ENCODE measurements at regions not wholly inside any gene's neighbourhood (a gene's known extent, or its start where the extent isn't known, plus 50 kb on each side); places are given as distances from the start of the nearest gene placed in this dataset.
"Not testable (repeated sequence)": the region's sequence is repeated elsewhere in the genome, so short reads cannot be mapped to it uniquely, and the experiment has no call there.

DNA sequence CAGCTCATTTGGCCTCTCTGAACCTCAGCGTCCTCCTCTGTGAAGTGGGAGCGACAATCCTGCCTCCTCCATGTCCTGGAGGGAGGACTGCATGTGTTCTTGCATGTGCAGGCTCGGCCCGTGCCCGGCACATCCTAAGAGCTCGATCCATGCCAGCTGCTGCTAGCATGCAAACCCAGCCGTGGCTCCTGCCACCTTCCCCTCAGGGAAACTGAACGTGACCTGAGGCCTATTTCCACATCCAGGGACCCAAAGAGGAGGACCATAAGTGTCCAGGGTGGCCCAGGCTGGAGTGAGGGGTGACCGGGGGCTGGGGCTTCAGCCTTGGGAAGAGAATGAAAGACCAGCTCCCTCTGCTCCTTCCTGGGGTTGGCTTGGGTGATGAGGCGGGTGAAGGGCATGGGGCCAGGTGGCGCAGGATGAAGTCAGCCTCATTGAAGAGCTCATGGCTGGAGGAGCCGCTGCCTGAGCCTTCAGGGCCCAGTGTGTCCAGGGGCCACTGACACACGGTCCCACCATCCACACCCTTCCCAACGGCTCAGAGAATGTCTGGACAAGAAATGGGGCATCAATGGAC, 115.7 kb upstream of the AKAP13 start:
- not testable (repeated sequence) for H3K27me3 ChIP-seq (ENCODE audit: control insufficient read depth, insufficient read depth, low read length); H3K4me3 ChIP-seq (ENCODE audit: low read length); H3K36me3 ChIP-seq (ENCODE audit: control insufficient read depth, insufficient read depth, low read length); H3K27ac ChIP-seq (ENCODE audit: low read length); DNase-seq; H3K4me1 ChIP-seq (ENCODE audit: control insufficient read depth, insufficient read depth, low read length); H3K9me3 ChIP-seq (ENCODE audit: control insufficient read depth, low read depth, low read length)
- no CpG with 5 or more reads among the region's 14 CpGs for WGBS (ENCODE audit: insufficient coverage, low lambda C conversion rate)

- H3K27ac ChIP-seq (ENCODE audit: low read length); H3K27me3 ChIP-seq (ENCODE audit: control insufficient read depth, insufficient read depth, low read length); H3K4me3 ChIP-seq (ENCODE audit: low read length); DNase-seq; H3K36me3 ChIP-seq (ENCODE audit: control insufficient read depth, insufficient read depth, low read length); H3K4me1 ChIP-seq (ENCODE audit: control insufficient read depth, insufficient read depth, low read length); H3K9me3 ChIP-seq (ENCODE audit: control insufficient read depth, low read depth, low read length): not testable (repeated sequence)
- no CpG with 5 or more reads among the region's 24 CpGs for WGBS (ENCODE audit: insufficient coverage, low lambda C conversion rate)
These were observed 113.1 kb upstream of the AKAP13 start for GRCh38 chr15:85267158-85267857.

- H3K9me3 ChIP-seq (ENCODE audit: control insufficient read depth, low read depth, low read length) = no peaks in the 10 kb centered on the region
- DNase-seq = no peak
- no peaks in the 10 kb centered on the region for H3K36me3 ChIP-seq (ENCODE audit: control insufficient read depth, insufficient read depth, low read length)
- no peak overlapping the region for H3K27ac ChIP-seq (ENCODE audit: low read length)
- no CpG with 5 or more reads among the region's 14 CpGs for WGBS (ENCODE audit: insufficient coverage, low lambda C conversion rate)
- no peak overlapping the region for H3K4me3 ChIP-seq (ENCODE audit: low read length)
- H3K4me1 ChIP-seq (ENCODE audit: control insufficient read depth, insufficient read depth, low read length) = no peaks in the 10 kb centered on the region
- no peaks in the 10 kb centered on the region for H3K27me3 ChIP-seq (ENCODE audit: control insufficient read depth, insufficient read depth, low read length)
These were observed 105.9 kb upstream of the AKAP13 start for GRCh38 chr15:85274315-85275050.

DNA sequence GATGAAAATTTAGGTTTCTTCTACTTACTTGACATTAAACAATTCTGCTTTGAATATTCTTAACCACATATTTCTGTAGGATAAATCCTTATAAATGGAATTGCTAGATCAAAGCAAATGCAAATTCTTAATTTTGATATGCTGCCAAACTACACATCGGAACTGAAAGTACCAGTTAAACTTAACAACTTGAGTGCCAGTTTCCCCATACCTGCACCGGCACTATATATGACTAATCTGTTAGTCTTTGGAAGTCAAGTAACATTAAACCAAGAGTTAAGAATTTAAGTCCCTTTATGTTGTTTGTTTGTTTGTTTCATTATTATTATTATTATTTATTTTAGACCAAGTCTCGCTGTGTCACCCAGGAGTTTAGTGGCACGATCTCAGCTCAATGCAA, 103.9 kb upstream of the AKAP13 start:
- Histone ChIP-seq H3K9me3 (ENCODE audit: control insufficient read depth, low read depth, low read length) (no peaks in the 10 kb centered on the region), H3K36me3 (ENCODE audit: control insufficient read depth, insufficient read depth, low read length) (no peaks in the 10 kb centered on the region), H3K4me3 (ENCODE audit: low read length) (no peak overlapping the region), H3K4me1 (ENCODE audit: control insufficient read depth, insufficient read depth, low read length) (no peaks in the 10 kb centered on the region), H3K27me3 (ENCODE audit: control insufficient read depth, insufficient read depth, low read length) (no peaks in the 10 kb centered on the region), H3K27ac (ENCODE audit: low read length) (no peak overlapping the region)
- DNase-seq = no peak
- 100% methylated on average over 2 of the region's 4 CpGs for WGBS (ENCODE audit: insufficient coverage, low lambda C conversion rate)

- H3K4me3 ChIP-seq (ENCODE audit: low read length) = no peak overlapping the region
- no peak overlapping the region for H3K27ac ChIP-seq (ENCODE audit: low read length)
- H3K9me3 ChIP-seq (ENCODE audit: control insufficient read depth, low read depth, low read length) = no peaks in the 10 kb centered on the region
- no peaks in the 10 kb centered on the region for H3K27me3 ChIP-seq (ENCODE audit: control insufficient read depth, insufficient read depth, low read length)
- 80% methylated on average over 2 of the region's 8 CpGs for WGBS (ENCODE audit: insufficient coverage, low lambda C conversion rate)
- H3K4me1 ChIP-seq (ENCODE audit: control insufficient read depth, insufficient read depth, low read length) = no peaks in the 10 kb centered on the region
- H3K36me3 ChIP-seq (ENCODE audit: control insufficient read depth, insufficient read depth, low read length) = no peaks in the 10 kb centered on the region
- no peak for DNase-seq
These were observed 103.5 kb upstream of the AKAP13 start for GRCh38 chr15:85276921-85277320.

GRCh38 chr15:85277847-85278370, 102.5 kb upstream of the AKAP13 start:
- H3K27ac ChIP-seq (ENCODE audit: low read length) = no peak overlapping the region
- no peaks in the 10 kb centered on the region for H3K9me3 ChIP-seq (ENCODE audit: control insufficient read depth, low read depth, low read length)
- DNase-seq = no peak
- no CpG with 5 or more reads among the region's 3 CpGs for WGBS (ENCODE audit: insufficient coverage, low lambda C conversion rate)
- no peaks in the 10 kb centered on the region for H3K36me3 ChIP-seq (ENCODE audit: control insufficient read depth, insufficient read depth, low read length)
- no peaks in the 10 kb centered on the region for H3K27me3 ChIP-seq (ENCODE audit: control insufficient read depth, insufficient read depth, low read length)
- no peaks in the 10 kb centered on the region for H3K4me1 ChIP-seq (ENCODE audit: control insufficient read depth, insufficient read depth, low read length)
- no peak overlapping the region for H3K4me3 ChIP-seq (ENCODE audit: low read length)

GRCh38 chr15:85280203-85280602, 100.2 kb upstream of the AKAP13 start:
- Histone ChIP-seq H3K4me3 (ENCODE audit: low read length) (no peak overlapping the region), H3K4me1 (ENCODE audit: control insufficient read depth, insufficient read depth, low read length) (no peaks in the 10 kb centered on the region), H3K36me3 (ENCODE audit: control insufficient read depth, insufficient read depth, low read length) (no peaks in the 10 kb centered on the region), H3K9me3 (ENCODE audit: control insufficient read depth, low read depth, low read length) (no peaks in the 10 kb centered on the region), H3K27ac (ENCODE audit: low read length) (no peak overlapping the region), H3K27me3 (ENCODE audit: control insufficient read depth, insufficient read depth, low read length) (no peaks in the 10 kb centered on the region)
- WGBS (ENCODE audit: insufficient coverage, low lambda C conversion rate) = no CpG with 5 or more reads among the region's 6 CpGs
- no peak for DNase-seq

DNA sequence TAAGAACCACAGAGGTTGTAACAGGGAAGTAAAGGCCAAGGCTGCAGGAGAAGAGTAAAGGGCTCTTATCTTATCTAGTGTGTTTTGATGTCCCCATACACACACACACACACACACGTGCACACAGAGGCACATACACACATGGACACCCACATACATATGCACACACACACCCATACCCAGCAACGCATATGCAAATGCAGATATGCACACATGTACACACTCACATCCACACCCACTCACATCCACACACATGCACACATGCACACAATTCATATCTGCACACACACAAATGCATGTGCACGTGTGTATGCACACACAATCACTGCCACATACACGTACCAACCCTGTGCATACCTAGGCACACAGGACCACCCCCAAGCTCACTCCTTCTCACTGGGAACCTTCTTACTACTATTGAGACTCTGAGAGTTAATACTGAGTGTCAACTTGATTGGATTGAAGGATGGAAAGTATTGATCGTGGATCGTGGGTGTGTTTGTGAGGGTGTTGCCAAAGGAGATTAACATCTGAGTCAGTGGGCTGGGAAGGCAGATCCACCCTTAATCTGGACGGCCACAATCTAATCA, 99.0 kb upstream of the AKAP13 start:
- DNase-seq = no peak
- Histone ChIP-seq H3K27ac (ENCODE audit: low read length) (no peak overlapping the region), H3K4me1 (ENCODE audit: control insufficient read depth, insufficient read depth, low read length) (no peaks in the 10 kb centered on the region), H3K36me3 (ENCODE audit: control insufficient read depth, insufficient read depth, low read length) (no peaks in the 10 kb centered on the region), H3K27me3 (ENCODE audit: control insufficient read depth, insufficient read depth, low read length) (no peaks in the 10 kb centered on the region), H3K4me3 (ENCODE audit: low read length) (no peak overlapping the region), H3K9me3 (ENCODE audit: control insufficient read depth, low read depth, low read length) (no peaks in the 10 kb centered on the region)
- WGBS (ENCODE audit: insufficient coverage, low lambda C conversion rate) = no CpG with 5 or more reads among the region's 7 CpGs

DNA sequence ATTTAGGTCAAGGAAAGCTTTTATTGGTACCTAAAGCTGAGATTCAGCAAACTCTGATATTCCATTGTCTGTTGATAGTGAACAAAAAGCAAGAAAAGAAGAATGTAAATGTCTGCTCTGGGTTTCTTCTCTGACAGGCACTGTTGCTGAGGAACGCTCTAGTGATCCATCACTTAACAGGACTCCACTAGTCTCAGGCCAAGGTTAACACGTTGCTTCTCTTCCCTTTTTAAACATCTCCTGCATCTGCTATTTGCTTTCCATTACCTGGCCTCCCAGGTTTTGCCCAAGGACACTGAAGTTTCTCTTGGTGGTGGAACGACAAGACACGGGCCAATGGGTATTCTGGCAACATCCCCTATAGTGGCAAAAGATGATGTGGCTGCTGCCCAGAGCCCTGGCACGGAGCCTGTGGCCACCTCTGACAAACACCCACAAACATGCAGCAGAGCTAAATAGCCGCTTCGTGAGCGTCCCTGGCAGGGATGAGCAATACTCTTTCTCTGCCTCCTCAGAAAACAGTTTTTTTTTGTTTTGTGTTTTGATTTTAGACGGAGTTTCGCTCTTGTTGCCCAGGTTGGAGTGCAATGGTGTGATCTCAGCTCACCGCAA, 97.8 kb upstream of the AKAP13 start:
- no peak overlapping the region for H3K27ac ChIP-seq (ENCODE audit: low read length)
- no peaks in the 10 kb centered on the region for H3K4me1 ChIP-seq (ENCODE audit: control insufficient read depth, insufficient read depth, low read length)
- H3K27me3 ChIP-seq (ENCODE audit: control insufficient read depth, insufficient read depth, low read length) = no peaks in the 10 kb centered on the region
- H3K4me3 ChIP-seq (ENCODE audit: low read length) = no peak overlapping the region
- no peaks in the 10 kb centered on the region for H3K9me3 ChIP-seq (ENCODE audit: control insufficient read depth, low read depth, low read length)
- no peak for DNase-seq
- H3K36me3 ChIP-seq (ENCODE audit: control insufficient read depth, insufficient read depth, low read length) = no peaks in the 10 kb centered on the region
- no CpG with 5 or more reads among the region's 11 CpGs for WGBS (ENCODE audit: insufficient coverage, low lambda C conversion rate)

- not testable (repeated sequence) for H3K9me3 ChIP-seq (ENCODE audit: control insufficient read depth, low read depth, low read length); H3K27ac ChIP-seq (ENCODE audit: low read length); H3K4me1 ChIP-seq (ENCODE audit: control insufficient read depth, insufficient read depth, low read length); H3K27me3 ChIP-seq (ENCODE audit: control insufficient read depth, insufficient read depth, low read length); H3K4me3 ChIP-seq (ENCODE audit: low read length); DNase-seq; H3K36me3 ChIP-seq (ENCODE audit: control insufficient read depth, insufficient read depth, low read length)
- no CpG with 5 or more reads among the region's 5 CpGs for WGBS (ENCODE audit: insufficient coverage, low lambda C conversion rate)
These were observed 96.6 kb upstream of the AKAP13 start for GRCh38 chr15:85283815-85284214.

Measured in large intestine (tissue), 3 donors.